WTC11 (cell line): ENCODE measurements at regions not wholly inside any gene's neighbourhood (a gene's known extent, or its start where the extent isn't known, plus 50 kb on each side); places are given as distances from the start of the nearest gene placed in this dataset.
A peak's percentile ranks its signal among the peaks of the same experiment; 100 is the strongest.

Experiments
- ATAC-seq: fragments of 200-7000 bp; cut with Tn5 transposase; 2 replicates; pipeline ENCODE4 v1.10.0; 2021; ENCODE audit warnings: mild to moderate bottlenecking, moderate library complexity
- CTCF ChIA-PET: fragments of 300-600 bp; sonication (Branson Sonifier 250); formaldehyde crosslinking; loops from one replicate; lab custom pipeline; 2021; ENCODE audit warnings: antibody characterized with exemption; lab: Charles Lee
- POLR2A ChIA-PET: fragments of 350-600 bp; sonication (Branson Sonifier 250); formaldehyde crosslinking; loops from one replicate; lab custom pipeline; 2021; ENCODE audit warnings: antibody characterized with exemption; lab: Charles Lee
- DNase-seq: peaks from one replicate; pipeline ENCODE4 v3.0.0; 2021; ENCODE audit warnings: low spot score
- H3K27ac Mint-ChIP-seq: 2 replicates; pipeline ENCODE4 v1.8.0; 2021; ENCODE audit warnings: mixed read lengths
- H3K27me3 Mint-ChIP-seq: 2 replicates; pipeline ENCODE4 v1.8.0; 2021; ENCODE audit warnings: low read depth, mild to moderate bottlenecking, moderate library complexity, mixed read lengths
- H3K36me3 Mint-ChIP-seq: 2 replicates; pipeline ENCODE4 v1.8.0; 2021; ENCODE audit warnings: mixed read lengths
- H3K4me1 Mint-ChIP-seq: 2 replicates; pipeline ENCODE4 v1.8.0; 2022; ENCODE audit warnings: mixed read lengths
- H3K4me3 Mint-ChIP-seq: 2 replicates; pipeline ENCODE4 v1.8.0; 2021; ENCODE audit warnings: mild to moderate bottlenecking, moderate library complexity, mixed read lengths
- H3K9me3 Mint-ChIP-seq: 2 replicates; pipeline ENCODE4 v1.8.0; 2021; ENCODE audit warnings: mixed read lengths
- AFF4 ChIP-seq: sonication (generic); formaldehyde crosslinking; IDR thresholded peaks from 2 replicates; pipeline ENCODE4 v1.8.1; 2023; ENCODE audit warnings: mild to moderate bottlenecking, missing genetic modification reagents, borderline replicate concordance
- ARID4B ChIP-seq: sonication (generic); formaldehyde crosslinking; IDR thresholded peaks from 2 replicates; pipeline ENCODE4 v1.8.0; 2023; ENCODE audit warnings: missing genetic modification reagents, mild to moderate bottlenecking, borderline replicate concordance
- ATF2 ChIP-seq: sonication (generic); formaldehyde crosslinking; IDR thresholded peaks from 2 replicates; pipeline ENCODE4 v1.8.1; 2022; ENCODE audit warnings: low read depth, missing genetic modification reagents, borderline replicate concordance
- CTCF ChIP-seq: fragments of 200-600 bp; IDR thresholded peaks from 2 replicates; pipeline ENCODE4 v1.8.0; 2022; ENCODE audit warnings: antibody characterized with exemption
- ESRRA ChIP-seq: sonication (generic); formaldehyde crosslinking; IDR thresholded peaks from 2 replicates; pipeline ENCODE4 v1.8.1; 2022; ENCODE audit warnings: mild to moderate bottlenecking, missing genetic modification reagents, borderline replicate concordance
- HMGXB4 ChIP-seq: sonication (generic); formaldehyde crosslinking; IDR thresholded peaks from 2 replicates; pipeline ENCODE4 v1.8.1; 2023; ENCODE audit warnings: mild to moderate bottlenecking, moderate library complexity, missing genetic modification reagents
- MAX ChIP-seq: sonication (generic); formaldehyde crosslinking; IDR thresholded peaks from 2 replicates; pipeline ENCODE4 v1.8.0; 2022; ENCODE audit warnings: mild to moderate bottlenecking, missing genetic modification reagents
- SMAD4 ChIP-seq: sonication (generic); formaldehyde crosslinking; IDR thresholded peaks from 2 replicates; pipeline ENCODE4 v1.8.0; 2022; ENCODE audit warnings: mild to moderate bottlenecking, missing genetic modification reagents
- ZNF423 ChIP-seq: fragments of 250-450 bp; sonication (Bioruptor Pico); IDR thresholded peaks from 2 replicates; pipeline ENCODE4 v2.1.2; 2022; ENCODE audit warnings: mild to moderate bottlenecking, moderate library complexity

GRCh38 chr10:57663401-57663800, 604.3 kb downstream of the IPMK start:
- no peak for TF ChIP-seq ZNF423 (CRISPR knock-in tag)
- TF ChIP-seq MAX (CRISPR knock-in tag) = no peak
- TF ChIP-seq ESRRA (CRISPR knock-in tag) = no peak
- Mint-ChIP-seq H3K4me3 (no peak overlapping the region), H3K27ac (no peak overlapping the region), H3K27me3 (no peaks in the 10 kb centered on the region), H3K9me3 (peaks cover 3% of the 10 kb centered on the region; the same call in 1 of the 2 replicates), H3K36me3 (no peaks in the 10 kb centered on the region), H3K4me1 (peaks cover 9% of the 10 kb centered on the region)
- ATAC-seq = no peak
- no peak for DNase-seq
- ChIA-PET POLR2A (no interaction called here), CTCF (no interaction called here)

- TF ChIP-seq SMAD4 (CRISPR knock-in tag) = no peak
- ATAC-seq = no peak
- DNase-seq = no peak
- peaks cover 21% of the 10 kb centered on the region for H3K4me1 Mint-ChIP-seq
- no peak overlapping the region for H3K27ac Mint-ChIP-seq
- H3K9me3 Mint-ChIP-seq = peaks cover 3% of the 10 kb centered on the region; the same call in 1 of the 2 replicates
- ChIA-PET POLR2A (no interaction called here), CTCF (interaction anchor here (0.5 to 0.8 kb wide), 2 partner anchors 412 to 492 kb away, joined by 3 to 4 read pairs; no protein-coding TSS in a partner anchor)
- H3K4me3 Mint-ChIP-seq = no peak overlapping the region
- no peaks in the 10 kb centered on the region for H3K27me3 Mint-ChIP-seq
- no peaks in the 10 kb centered on the region for H3K36me3 Mint-ChIP-seq
These were observed 606.5 kb downstream of the IPMK start for GRCh38 chr10:57661206-57661605.

GRCh38 chr10:57657164-57657765, 610.4 kb downstream of the IPMK start:
- peak; percentile 98 for ATAC-seq
- DNase-seq = peak; percentile 68
- ChIA-PET POLR2A (interaction anchor here (0.6 to 0.9 kb wide), 5 partner anchors 29 to 513 kb away, joined by 3 to 4 read pairs (median 3); no protein-coding TSS in a partner anchor), CTCF (interaction anchor here (0.5 to 4.9 kb wide), 26 partner anchors 14 to 495 kb away, joined by 3 to 101 read pairs (median 4); no protein-coding TSS in a partner anchor)
- TF ChIP-seq HMGXB4 (CRISPR knock-in tag) = no peak
- TF ChIP-seq CTCF = peak; percentile 78; the same call in 1 of the 2 replicates
- no peaks in the 10 kb centered on the region for H3K9me3 Mint-ChIP-seq
- no peak overlapping the region for H3K4me3 Mint-ChIP-seq
- H3K4me1 Mint-ChIP-seq = peaks cover 15% of the 10 kb centered on the region
- no peaks in the 10 kb centered on the region for H3K27me3 Mint-ChIP-seq
- H3K36me3 Mint-ChIP-seq = no peaks in the 10 kb centered on the region
- H3K27ac Mint-ChIP-seq = no peak overlapping the region

GRCh38 chr10:57654856-57655255, 612.8 kb downstream of the IPMK start:
- ChIA-PET POLR2A (no interaction called here), CTCF (interaction anchor here (4.9 kb wide), 1 partner anchor 74 kb away, joined by 101 read pairs; no protein-coding TSS in a partner anchor)
- Mint-ChIP-seq H3K9me3 (no peaks in the 10 kb centered on the region), H3K4me3 (no peak overlapping the region), H3K27me3 (no peaks in the 10 kb centered on the region), H3K27ac (no peak overlapping the region), H3K36me3 (no peaks in the 10 kb centered on the region), H3K4me1 (peaks cover 15% of the 10 kb centered on the region)
- DNase-seq (no peak), ATAC-seq (no peak)
- TF ChIP-seq ATF2 (CRISPR knock-in tag) (no peak), ARID4B (no peak), AFF4 (no peak)
